Smooth muscle cell (in vitro differentiated cells): ENCODE measurements at regions not wholly inside any gene's neighbourhood (a gene's known extent, or its start where the extent isn't known, plus 50 kb on each side); places are given as distances from the start of the nearest gene placed in this dataset.

Source experiments
- DNase-seq: peaks from one replicate; lab custom pipeline; 2025; ENCODE audit not compliant: unreplicated experiment; lab: John Stamatoyannopoulos, UW
- H2AFZ ChIP-seq: fragments of 200-600 bp; sonication (generic); 2 replicates; pipeline ENCODE4 v1.6.0; 2016; ENCODE audit warnings: antibody characterized with exemption, low read depth, mild to moderate bottlenecking
- H3F3A ChIP-seq: fragments of 200-600 bp; sonication (generic); 2 replicates; pipeline ENCODE4 v1.6.0; 2017; ENCODE audit warnings: antibody characterized with exemption, low read depth
- H3K27ac ChIP-seq: fragments of 200-600 bp; sonication (generic); 2 replicates; pipeline ENCODE4 v1.5.1; 2016; ENCODE audit warnings: low read depth, mild to moderate bottlenecking
- H3K27me3 ChIP-seq: fragments of 200-600 bp; sonication (generic); 2 replicates; pipeline ENCODE4 v1.6.1; 2016; ENCODE audit warnings: low read depth, mild to moderate bottlenecking
- H3K36me3 ChIP-seq: fragments of 200-600 bp; sonication (generic); 2 replicates; pipeline ENCODE4 v1.5.1; 2016; ENCODE audit warnings: low read depth
- H3K4me1 ChIP-seq: fragments of 200-600 bp; sonication (generic); 2 replicates; pipeline ENCODE4 v1.5.1; 2016; ENCODE audit warnings: low read depth
- H3K4me2 ChIP-seq: fragments of 200-600 bp; sonication (generic); 2 replicates; pipeline ENCODE4 v1.6.0; 2016; ENCODE audit warnings: mild to moderate bottlenecking
- H3K4me3 ChIP-seq: fragments of 200-600 bp; sonication (generic); 2 replicates; pipeline ENCODE4 v1.5.1; 2016; ENCODE audit warnings: mild to moderate bottlenecking
- H3K79me2 ChIP-seq: fragments of 200-600 bp; sonication (generic); 2 replicates; pipeline ENCODE4 v1.6.0; 2016; ENCODE audit warnings: low read depth, mild to moderate bottlenecking
- H3K9ac ChIP-seq: fragments of 200-600 bp; sonication (generic); 2 replicates; pipeline ENCODE4 v1.6.0; 2016; ENCODE audit warnings: low read depth
- H3K9me3 ChIP-seq: fragments of 200-600 bp; sonication (generic); replicated peaks from 2 replicates; pipeline ENCODE4 v1.5.1; 2016; ENCODE audit warnings: low read depth
- H4K20me1 ChIP-seq: fragments of 200-600 bp; sonication (generic); 2 replicates; pipeline ENCODE4 v1.6.0; 2016; ENCODE audit warnings: low read depth
- CTCF ChIP-seq: fragments of 200-600 bp; sonication (generic); IDR thresholded peaks from 2 replicates; pipeline ENCODE4 v1.5.1; 2017; ENCODE audit warnings: borderline replicate concordance, mild to moderate bottlenecking, antibody characterized with exemption; ENCODE audit not compliant: insufficient read depth, poor library complexity, severe bottlenecking
- WGBS: methylation state at CpG from one replicate; pipeline ENCODE4 v1.1.7; 2016; ENCODE audit warnings: low lambda C conversion rate; 5-methylcytosine and 5-hydroxymethylcytosine counted together

- no peaks in the 10 kb centered on the region for H3K36me3 ChIP-seq
- peak overlapping the region; percentile 39 for H2AFZ ChIP-seq
- no peak for DNase-seq
- H3K27me3 ChIP-seq: no peaks in the 10 kb centered on the region
- H3K4me1 ChIP-seq: no peaks in the 10 kb centered on the region
- no peaks in the 10 kb centered on the region for H3K79me2 ChIP-seq
- H4K20me1 ChIP-seq: no peaks in the 10 kb centered on the region
- no peak overlapping the region for H3K9ac ChIP-seq
- H3K27ac ChIP-seq: no peak overlapping the region
- H3F3A ChIP-seq: no peaks in the 10 kb centered on the region
- H3K4me2 ChIP-seq: no peak overlapping the region
- H3K4me3 ChIP-seq: no peak overlapping the region
- no peak for TF ChIP-seq CTCF
- no peaks in the 10 kb centered on the region for H3K9me3 ChIP-seq
Measured at GRCh38 chr9:115183436-115183835, 65.5 kb upstream of the TNC start.

- H3K27me3 ChIP-seq: no peaks in the 10 kb centered on the region
- TF ChIP-seq CTCF: no peak
- no peak overlapping the region for H3K4me2 ChIP-seq
- peaks cover 16% of the 10 kb centered on the region for H3K4me1 ChIP-seq
- no peak overlapping the region for H2AFZ ChIP-seq
- H3K4me3 ChIP-seq: no peak overlapping the region
- H3K9ac ChIP-seq: no peak overlapping the region
- no peaks in the 10 kb centered on the region for H3K36me3 ChIP-seq
- H3K9me3 ChIP-seq: peaks cover 6% of the 10 kb centered on the region
- H3K79me2 ChIP-seq: no peaks in the 10 kb centered on the region
- no peak for DNase-seq
- WGBS: 87% methylated on average over 2 of the region's 2 CpGs
- no peak overlapping the region for H3K27ac ChIP-seq
- H4K20me1 ChIP-seq: no peaks in the 10 kb centered on the region
- H3F3A ChIP-seq: no peaks in the 10 kb centered on the region
Measured at GRCh38 chr9:115189686-115190085, 71.7 kb upstream of the TNC start.

- Histone ChIP-seq H3K27me3 (no peaks in the 10 kb centered on the region), H3K9me3 (peaks cover 6% of the 10 kb centered on the region), H3K79me2 (no peaks in the 10 kb centered on the region), H3F3A (no peaks in the 10 kb centered on the region), H3K4me1 (peaks cover 16% of the 10 kb centered on the region), H4K20me1 (no peaks in the 10 kb centered on the region), H2AFZ (no peak overlapping the region), H3K4me2 (no peak overlapping the region), H3K36me3 (no peaks in the 10 kb centered on the region), H3K9ac (no peak overlapping the region), H3K27ac (no peak overlapping the region), H3K4me3 (no peak overlapping the region)
- TF ChIP-seq CTCF: no peak
- no peak for DNase-seq
- 71% methylated on average over 3 of the region's 3 CpGs for WGBS
Measured at GRCh38 chr9:115191667-115192066, 73.7 kb upstream of the TNC start.

GRCh38 chr9:115192280-115192679 lies 74.3 kb upstream of the TNC start:
- no peaks in the 10 kb centered on the region for H3K36me3 ChIP-seq
- TF ChIP-seq CTCF: no peak
- no peaks in the 10 kb centered on the region for H4K20me1 ChIP-seq
- H3K4me3 ChIP-seq: no peak overlapping the region
- DNase-seq: no peak
- H3K4me1 ChIP-seq: peaks cover 16% of the 10 kb centered on the region
- H3K4me2 ChIP-seq: no peak overlapping the region
- H3K27ac ChIP-seq: no peak overlapping the region
- H3K9ac ChIP-seq: no peak overlapping the region
- H3K9me3 ChIP-seq: peaks cover 6% of the 10 kb centered on the region
- H3K79me2 ChIP-seq: no peaks in the 10 kb centered on the region
- H2AFZ ChIP-seq: no peak overlapping the region
- WGBS: 73% methylated on average over 3 of the region's 3 CpGs
- no peaks in the 10 kb centered on the region for H3F3A ChIP-seq
- no peaks in the 10 kb centered on the region for H3K27me3 ChIP-seq
